DOHH2 (cell line): ENCODE measurements at regions not wholly inside any gene's neighbourhood (a gene's known extent, or its start where the extent isn't known, plus 50 kb on each side); places are given as distances from the start of the nearest gene placed in this dataset.

Experiments
- CTCF ChIP-seq: fragments of 200-600 bp; sonication (generic); IDR thresholded peaks from one replicate; pipeline ENCODE4 v1.5.1; 2014; ENCODE audit warnings: antibody characterized with exemption, mild to moderate bottlenecking, low read depth, low read length; ENCODE audit not compliant: poor library complexity, severe bottlenecking
- EZH2phosphoT487 ChIP-seq: fragments of 200-600 bp; sonication (generic); IDR thresholded peaks from 2 replicates; pipeline ENCODE4 v1.6.1; 2017; ENCODE audit warnings: borderline replicate concordance, mild to moderate bottlenecking, antibody characterized with exemption, low read length, moderate library complexity, mixed read lengths

DNA sequence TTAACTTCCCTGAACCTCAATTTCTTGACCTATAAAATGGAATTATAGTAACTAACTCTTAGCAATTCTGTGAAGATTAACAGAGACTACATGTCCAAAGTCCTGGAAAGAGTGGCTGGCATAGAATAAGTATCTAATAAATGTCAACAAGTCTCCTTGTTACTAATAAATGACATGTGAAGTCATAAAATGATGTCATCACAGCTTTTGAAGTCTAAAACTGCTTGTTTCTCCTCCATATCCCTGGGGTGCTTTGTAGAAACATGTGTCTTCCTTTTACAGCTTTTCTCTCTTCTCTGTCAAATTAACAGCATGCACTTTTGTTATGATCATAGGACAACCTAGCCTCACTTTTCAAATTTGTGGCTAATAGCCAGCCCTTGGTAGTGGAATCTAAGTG, 510.2 kb downstream of the NTRK3 start:
- TF ChIP-seq CTCF (no peak), EZH2phosphoT487 (no peak)
